Fibroblast of pulmonary artery (primary cell): ENCODE measurements at regions not wholly inside any gene's neighbourhood (a gene's known extent, or its start where the extent isn't known, plus 50 kb on each side); places are given as distances from the start of the nearest gene placed in this dataset.

Experiments
- DNase-seq: peaks from one replicate; pipeline ENCODE4 v3.0.0-alpha.2; 2010; ENCODE audit warnings: low read depth
- H3K4me3 ChIP-seq: replicated peaks from 2 replicates; pipeline ENCODE4 v1.5.1; 2011; ENCODE audit warnings: low read depth, mild to moderate bottlenecking, control low read depth, low read length, moderate library complexity
- TF ChIP-seq, protein P1 (sequence below): IDR thresholded peaks from 2 replicates; pipeline ENCODE4 v1.5.1; 2011; ENCODE audit warnings: mild to moderate bottlenecking, control low read depth, low read length, inconsistent platforms; ENCODE audit errors: missing control alignments

DNA sequence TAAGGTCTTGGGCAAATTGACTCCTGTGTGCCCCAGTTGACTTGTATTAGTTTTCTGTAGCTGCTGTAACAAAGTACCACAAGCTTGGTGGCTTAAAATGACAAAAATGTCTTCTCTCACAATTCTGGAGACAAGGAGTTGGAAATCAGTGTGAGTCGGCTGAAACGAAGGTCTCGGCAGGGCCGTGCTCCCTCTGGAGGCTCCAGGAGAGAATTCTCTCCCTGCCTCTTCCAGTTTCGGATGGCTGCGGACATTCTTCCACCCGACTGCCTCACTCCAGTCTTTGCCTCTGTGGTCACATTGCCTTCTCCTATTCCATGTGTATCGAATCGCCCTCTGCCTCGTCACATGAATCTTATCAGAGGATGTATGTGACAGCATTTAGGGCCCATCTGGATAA, 66.0 kb upstream of the PHOX2B start:
- TF ChIP-seq, protein P1, sequence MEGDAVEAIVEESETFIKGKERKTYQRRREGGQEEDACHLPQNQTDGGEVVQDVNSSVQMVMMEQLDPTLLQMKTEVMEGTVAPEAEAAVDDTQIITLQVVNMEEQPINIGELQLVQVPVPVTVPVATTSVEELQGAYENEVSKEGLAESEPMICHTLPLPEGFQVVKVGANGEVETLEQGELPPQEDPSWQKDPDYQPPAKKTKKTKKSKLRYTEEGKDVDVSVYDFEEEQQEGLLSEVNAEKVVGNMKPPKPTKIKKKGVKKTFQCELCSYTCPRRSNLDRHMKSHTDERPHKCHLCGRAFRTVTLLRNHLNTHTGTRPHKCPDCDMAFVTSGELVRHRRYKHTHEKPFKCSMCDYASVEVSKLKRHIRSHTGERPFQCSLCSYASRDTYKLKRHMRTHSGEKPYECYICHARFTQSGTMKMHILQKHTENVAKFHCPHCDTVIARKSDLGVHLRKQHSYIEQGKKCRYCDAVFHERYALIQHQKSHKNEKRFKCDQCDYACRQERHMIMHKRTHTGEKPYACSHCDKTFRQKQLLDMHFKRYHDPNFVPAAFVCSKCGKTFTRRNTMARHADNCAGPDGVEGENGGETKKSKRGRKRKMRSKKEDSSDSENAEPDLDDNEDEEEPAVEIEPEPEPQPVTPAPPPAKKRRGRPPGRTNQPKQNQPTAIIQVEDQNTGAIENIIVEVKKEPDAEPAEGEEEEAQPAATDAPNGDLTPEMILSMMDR, result peak; percentile 26
- DNase-seq, result peak; percentile 6
- no peak overlapping the region for H3K4me3 ChIP-seq

DNA sequence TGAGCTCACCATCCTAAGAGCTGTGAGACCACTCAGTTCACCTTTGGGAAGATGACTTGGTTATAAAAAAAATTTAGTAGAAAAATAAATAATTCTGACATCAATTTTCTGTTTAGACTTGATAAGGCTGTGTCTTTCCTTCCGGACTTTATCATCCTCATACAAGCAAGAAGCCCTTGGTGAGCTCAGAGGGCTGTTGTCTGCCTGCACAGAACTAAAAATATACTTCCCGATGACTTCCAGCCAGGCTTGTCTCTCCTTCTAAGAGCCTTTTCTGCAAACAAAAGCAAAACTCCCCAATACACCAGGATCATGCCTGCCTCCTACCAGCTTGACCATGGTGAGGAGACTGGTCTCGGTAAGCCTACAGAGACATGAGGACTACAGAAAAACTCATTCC, 58.3 kb upstream of the PHOX2B start:
- no peak for DNase-seq
- TF ChIP-seq, protein P1, result no peak
- H3K4me3 ChIP-seq, result no peak overlapping the region

DNA sequence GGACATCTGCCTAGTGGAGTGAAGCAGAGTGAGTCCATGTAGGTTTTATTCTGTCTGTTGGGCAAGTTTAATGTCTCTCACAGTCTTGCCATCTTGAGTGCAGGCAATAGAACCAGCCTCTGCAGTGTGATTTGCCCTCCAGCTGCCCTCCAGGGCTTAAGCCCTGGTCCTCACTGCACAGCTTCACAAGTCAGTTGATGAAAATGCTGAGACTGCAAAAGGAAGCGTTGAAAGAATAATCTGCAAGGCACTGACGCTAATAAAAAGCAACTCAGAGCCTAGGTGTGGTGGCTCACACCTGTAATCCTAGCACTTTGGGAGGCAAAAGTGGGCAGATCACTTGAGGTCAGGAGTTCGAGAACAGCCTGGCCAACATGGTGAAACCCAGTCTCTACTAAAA, 54.1 kb upstream of the PHOX2B start:
- TF ChIP-seq, protein P1, result no peak
- no peak overlapping the region for H3K4me3 ChIP-seq
- no peak for DNase-seq

DNA sequence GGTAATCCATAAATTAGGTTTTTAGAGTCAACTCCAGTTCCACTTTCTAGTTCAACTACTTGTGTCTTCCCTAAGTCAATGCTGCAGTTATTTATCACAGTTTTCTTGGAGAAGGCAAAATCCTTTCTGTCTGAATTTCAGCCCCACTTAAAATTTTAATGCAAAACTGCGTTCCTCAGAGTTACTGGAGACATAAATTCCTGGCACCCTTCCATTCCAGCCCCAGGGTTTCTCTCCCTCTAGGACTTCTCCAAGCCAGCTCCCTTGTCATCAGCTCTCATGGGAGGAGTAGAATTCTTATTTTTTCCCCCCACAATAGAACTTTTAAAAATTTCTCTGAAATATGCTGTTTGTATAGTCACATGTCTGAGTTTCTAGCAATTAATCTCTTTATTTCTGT, 50.6 kb upstream of the PHOX2B start:
- H3K4me3 ChIP-seq, result no peak overlapping the region
- no peak for DNase-seq
- TF ChIP-seq, protein P1, result no peak
